GM23338 (cell line): ENCODE measurements at regions not wholly inside any gene's neighbourhood (a gene's known extent, or its start where the extent isn't known, plus 50 kb on each side); places are given as distances from the start of the nearest gene placed in this dataset.

Experiments
- ATAC-seq: fragments of 200-7000 bp; cut with Tn5 transposase; 3 replicates; pipeline ENCODE4 v1.9.1; 2020
- DNase-seq: peaks from one replicate; pipeline ENCODE4 v3.0.0-alpha.2; 2015; ENCODE audit warnings: low spot score
- H2AFZ ChIP-seq: fragments of 200-600 bp; sonication (generic); 2 replicates; pipeline ENCODE4 v1.8.0; 2016; ENCODE audit warnings: antibody characterized with exemption, mild to moderate bottlenecking, moderate library complexity
- H3F3A ChIP-seq: fragments of 200-600 bp; sonication (generic); replicated peaks from 2 replicates; pipeline ENCODE4 v1.8.0; 2017; ENCODE audit warnings: antibody characterized with exemption, mixed run types, low read depth
- H3K27ac ChIP-seq: fragments of 200-600 bp; sonication (generic); 2 replicates; pipeline ENCODE4 v1.6.1; 2016; ENCODE audit warnings: low read depth
- H3K27me3 ChIP-seq: fragments of 200-600 bp; sonication (generic); 2 replicates; pipeline ENCODE4 v1.8.0; 2016; ENCODE audit warnings: mild to moderate bottlenecking, mixed run types, moderate library complexity; ENCODE audit not compliant: insufficient read depth
- H3K36me3 ChIP-seq: fragments of 200-600 bp; sonication (generic); 2 replicates; pipeline ENCODE4 v1.8.0; 2016; ENCODE audit warnings: mild to moderate bottlenecking; ENCODE audit not compliant: insufficient read depth
- H3K4me1 ChIP-seq: fragments of 200-600 bp; sonication (generic); 2 replicates; pipeline ENCODE4 v1.8.0; 2016; ENCODE audit warnings: mild to moderate bottlenecking, moderate library complexity; ENCODE audit not compliant: insufficient read depth
- H3K4me2 ChIP-seq: fragments of 200-600 bp; sonication (generic); 2 replicates; pipeline ENCODE4 v1.7.1; 2017; ENCODE audit warnings: mixed run types
- H3K4me3 ChIP-seq: fragments of 200-600 bp; sonication (generic); 2 replicates; pipeline ENCODE4 v1.6.1; 2016; ENCODE audit warnings: mixed run types
- H3K79me2 ChIP-seq: fragments of 200-600 bp; sonication (generic); replicated peaks from 2 replicates; pipeline ENCODE4 v1.8.0; 2017; ENCODE audit warnings: mild to moderate bottlenecking; ENCODE audit not compliant: insufficient read depth
- H3K9me2 ChIP-seq: fragments of 200-600 bp; sonication (generic); 2 replicates; pipeline ENCODE4 v1.8.0; 2017; ENCODE audit not compliant: insufficient read depth
- H4K20me1 ChIP-seq: fragments of 200-600 bp; sonication (generic); replicated peaks from 2 replicates; pipeline ENCODE4 v1.8.0; 2017; ENCODE audit warnings: mild to moderate bottlenecking; ENCODE audit not compliant: insufficient read depth
- H3K27ac Mint-ChIP-seq: 2 replicates; pipeline ENCODE4 v1.8.0; 2020; ENCODE audit warnings: inconsistent platforms, mild to moderate bottlenecking, moderate library complexity, mixed read lengths
- H3K27me3 Mint-ChIP-seq: 3 replicates; pipeline ENCODE4 v1.8.0; 2022; ENCODE audit warnings: low read depth, mild to moderate bottlenecking, moderate library complexity, mixed read lengths, inconsistent platforms; ENCODE audit not compliant: insufficient read depth, poor library complexity
- H3K36me3 Mint-ChIP-seq: 3 replicates; pipeline ENCODE4 v1.8.0; 2021; ENCODE audit warnings: low read depth, mild to moderate bottlenecking, inconsistent platforms, moderate library complexity, mixed read lengths
- H3K4me1 Mint-ChIP-seq: 3 replicates; pipeline ENCODE4 v1.8.0; 2020; ENCODE audit warnings: mild to moderate bottlenecking, inconsistent platforms, mixed read lengths
- H3K4me3 Mint-ChIP-seq: 3 replicates; pipeline ENCODE4 v1.8.0; 2021; ENCODE audit warnings: moderate library complexity, mild to moderate bottlenecking, inconsistent platforms, mixed read lengths
- H3K9me3 Mint-ChIP-seq: 3 replicates; pipeline ENCODE4 v1.8.0; 2020; ENCODE audit warnings: moderate library complexity, mild to moderate bottlenecking, inconsistent platforms, mixed read lengths
- CREB1 ChIP-seq: fragments of 250-450 bp; sonication (Bioruptor Pico); IDR thresholded peaks from 2 replicates; pipeline ENCODE4 v1.5.0; 2020; ENCODE audit warnings: low read depth, mild to moderate bottlenecking, moderate library complexity
- EZH2 ChIP-seq: fragments of 200-600 bp; sonication (generic); IDR thresholded peaks from one replicate; pipeline ENCODE4 v1.8.0; 2017; ENCODE audit warnings: antibody characterized with exemption, mild to moderate bottlenecking, low read depth; ENCODE audit not compliant: unreplicated experiment
- EZH2phosphoT487 ChIP-seq: fragments of 200-600 bp; sonication (generic); IDR thresholded peaks from one replicate; pipeline ENCODE4 v1.8.1; 2018; ENCODE audit warnings: antibody characterized with exemption; ENCODE audit not compliant: unreplicated experiment
- JUNB ChIP-seq: IDR thresholded peaks from one replicate; pipeline ENCODE4 v1.6.1; 2016; ENCODE audit warnings: antibody characterized with exemption; ENCODE audit not compliant: unreplicated experiment
- NANOG ChIP-seq: IDR thresholded peaks from 2 replicates; pipeline ENCODE4 v1.6.1; 2016; ENCODE audit warnings: antibody characterized with exemption, borderline replicate concordance
- POLR2AphosphoS5 ChIP-seq: IDR thresholded peaks from 2 replicates; pipeline ENCODE4 v1.6.1; 2016; ENCODE audit warnings: antibody characterized with exemption, low read depth
- STAT1 ChIP-seq: IDR thresholded peaks from one replicate; pipeline ENCODE4 v1.6.1; 2016; ENCODE audit warnings: antibody characterized with exemption; ENCODE audit not compliant: unreplicated experiment
- ZNF114 ChIP-seq: fragments of 250-450 bp; sonication (Bioruptor Pico); IDR thresholded peaks from 2 replicates; pipeline ENCODE4 v1.5.0; 2020; ENCODE audit warnings: mild to moderate bottlenecking, moderate library complexity
- ZNF331 ChIP-seq: fragments of 250-450 bp; sonication (Bioruptor Pico); IDR thresholded peaks from 2 replicates; pipeline ENCODE4 v1.5.0; 2020; ENCODE audit warnings: low read depth, mild to moderate bottlenecking, moderate library complexity
- TF ChIP-seq, protein P1 (sequence below), 2 experiments: fragments of 200-600 bp in 1 of 2; sonication (generic) in 1 of 2; conservative IDR thresholded peaks; 2 replicates each; pipeline versions ENCODE4 v1.5.1 to v1.6.1; 2016 to 2017; ENCODE audit warnings: antibody characterized with exemption in 2 of 2, low read depth in 2 of 2, mild to moderate bottlenecking in 2 of 2, moderate library complexity in 1 of 2
- TF ChIP-seq, protein P2 (sequence below): IDR thresholded peaks from 2 replicates; pipeline ENCODE4 v1.6.1; 2016; ENCODE audit warnings: antibody characterized with exemption
- TF ChIP-seq, protein P3 (sequence below): IDR thresholded peaks from one replicate; pipeline ENCODE4 v1.6.1; 2018; ENCODE audit warnings: antibody characterized with exemption; ENCODE audit not compliant: unreplicated experiment
- TF ChIP-seq, protein P4 (sequence below): fragments of 250-450 bp; sonication (Bioruptor Pico); IDR thresholded peaks from 2 replicates; pipeline ENCODE4 v1.5.0; 2020; ENCODE audit warnings: mild to moderate bottlenecking, moderate library complexity

DNA sequence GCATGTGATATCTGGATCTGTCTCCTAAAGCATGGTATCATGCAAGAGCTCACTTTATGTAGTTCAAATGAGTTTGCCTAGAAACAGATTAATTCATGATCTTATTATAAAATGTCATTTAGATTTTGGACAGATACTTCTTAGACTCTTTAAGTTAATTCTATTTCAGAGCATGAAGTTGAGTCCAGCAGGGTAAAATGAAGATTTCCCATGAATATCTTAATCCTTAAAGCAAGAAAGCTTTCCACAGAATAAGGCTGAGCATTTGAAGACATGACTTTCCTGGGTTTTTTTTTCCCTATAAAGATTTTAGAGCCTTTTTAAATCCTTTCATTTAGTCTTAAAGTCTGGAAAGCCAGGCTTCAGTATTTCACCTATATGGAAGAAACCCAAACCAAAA, 556.0 kb upstream of the GJE1 start:
- H3K4me2 ChIP-seq = no peak overlapping the region
- no peaks in the 10 kb centered on the region for H3K4me1 ChIP-seq
- no peaks in the 10 kb centered on the region for H4K20me1 ChIP-seq
- no peaks in the 10 kb centered on the region for H3K36me3 ChIP-seq
- H3K9me2 ChIP-seq = 0 out of 2 replicates have a peak, but pooled peaks cover 3% of the 10 kb centered on the region
- no peaks in the 10 kb centered on the region for H3K27me3 ChIP-seq
- Mint-ChIP-seq H3K27ac (no peak overlapping the region), H3K4me1 (no peaks in the 10 kb centered on the region), H3K27me3 (no peaks in the 10 kb centered on the region), H3K36me3 (peaks cover 4% of the 10 kb centered on the region; the same call in 1 of the 3 replicates), H3K4me3 (no peak overlapping the region), H3K9me3 (peaks cover 7% of the 10 kb centered on the region; the same call in 2 of the 3 replicates)
- H3K79me2 ChIP-seq = no peaks in the 10 kb centered on the region
- no peak overlapping the region for H3K4me3 ChIP-seq
- no peak overlapping the region for H3K27ac ChIP-seq
- no peak for ATAC-seq
- TF ChIP-seq, protein P1, sequence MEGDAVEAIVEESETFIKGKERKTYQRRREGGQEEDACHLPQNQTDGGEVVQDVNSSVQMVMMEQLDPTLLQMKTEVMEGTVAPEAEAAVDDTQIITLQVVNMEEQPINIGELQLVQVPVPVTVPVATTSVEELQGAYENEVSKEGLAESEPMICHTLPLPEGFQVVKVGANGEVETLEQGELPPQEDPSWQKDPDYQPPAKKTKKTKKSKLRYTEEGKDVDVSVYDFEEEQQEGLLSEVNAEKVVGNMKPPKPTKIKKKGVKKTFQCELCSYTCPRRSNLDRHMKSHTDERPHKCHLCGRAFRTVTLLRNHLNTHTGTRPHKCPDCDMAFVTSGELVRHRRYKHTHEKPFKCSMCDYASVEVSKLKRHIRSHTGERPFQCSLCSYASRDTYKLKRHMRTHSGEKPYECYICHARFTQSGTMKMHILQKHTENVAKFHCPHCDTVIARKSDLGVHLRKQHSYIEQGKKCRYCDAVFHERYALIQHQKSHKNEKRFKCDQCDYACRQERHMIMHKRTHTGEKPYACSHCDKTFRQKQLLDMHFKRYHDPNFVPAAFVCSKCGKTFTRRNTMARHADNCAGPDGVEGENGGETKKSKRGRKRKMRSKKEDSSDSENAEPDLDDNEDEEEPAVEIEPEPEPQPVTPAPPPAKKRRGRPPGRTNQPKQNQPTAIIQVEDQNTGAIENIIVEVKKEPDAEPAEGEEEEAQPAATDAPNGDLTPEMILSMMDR (conservative IDR thresholded peaks at IDR 0.05; ENCODE audit: low read depth in 2 of 2) = no peak
- no peak for TF ChIP-seq EZH2phosphoT487
- TF ChIP-seq, protein P2, sequence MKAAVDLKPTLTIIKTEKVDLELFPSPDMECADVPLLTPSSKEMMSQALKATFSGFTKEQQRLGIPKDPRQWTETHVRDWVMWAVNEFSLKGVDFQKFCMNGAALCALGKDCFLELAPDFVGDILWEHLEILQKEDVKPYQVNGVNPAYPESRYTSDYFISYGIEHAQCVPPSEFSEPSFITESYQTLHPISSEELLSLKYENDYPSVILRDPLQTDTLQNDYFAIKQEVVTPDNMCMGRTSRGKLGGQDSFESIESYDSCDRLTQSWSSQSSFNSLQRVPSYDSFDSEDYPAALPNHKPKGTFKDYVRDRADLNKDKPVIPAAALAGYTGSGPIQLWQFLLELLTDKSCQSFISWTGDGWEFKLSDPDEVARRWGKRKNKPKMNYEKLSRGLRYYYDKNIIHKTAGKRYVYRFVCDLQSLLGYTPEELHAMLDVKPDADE = no peak
- no peak for TF ChIP-seq JUNB
- no peak for TF ChIP-seq POLR2AphosphoS5
- no peak for TF ChIP-seq NANOG
- TF ChIP-seq ZNF114 (CRISPR knock-in tag) = no peak
- TF ChIP-seq, protein P3, sequence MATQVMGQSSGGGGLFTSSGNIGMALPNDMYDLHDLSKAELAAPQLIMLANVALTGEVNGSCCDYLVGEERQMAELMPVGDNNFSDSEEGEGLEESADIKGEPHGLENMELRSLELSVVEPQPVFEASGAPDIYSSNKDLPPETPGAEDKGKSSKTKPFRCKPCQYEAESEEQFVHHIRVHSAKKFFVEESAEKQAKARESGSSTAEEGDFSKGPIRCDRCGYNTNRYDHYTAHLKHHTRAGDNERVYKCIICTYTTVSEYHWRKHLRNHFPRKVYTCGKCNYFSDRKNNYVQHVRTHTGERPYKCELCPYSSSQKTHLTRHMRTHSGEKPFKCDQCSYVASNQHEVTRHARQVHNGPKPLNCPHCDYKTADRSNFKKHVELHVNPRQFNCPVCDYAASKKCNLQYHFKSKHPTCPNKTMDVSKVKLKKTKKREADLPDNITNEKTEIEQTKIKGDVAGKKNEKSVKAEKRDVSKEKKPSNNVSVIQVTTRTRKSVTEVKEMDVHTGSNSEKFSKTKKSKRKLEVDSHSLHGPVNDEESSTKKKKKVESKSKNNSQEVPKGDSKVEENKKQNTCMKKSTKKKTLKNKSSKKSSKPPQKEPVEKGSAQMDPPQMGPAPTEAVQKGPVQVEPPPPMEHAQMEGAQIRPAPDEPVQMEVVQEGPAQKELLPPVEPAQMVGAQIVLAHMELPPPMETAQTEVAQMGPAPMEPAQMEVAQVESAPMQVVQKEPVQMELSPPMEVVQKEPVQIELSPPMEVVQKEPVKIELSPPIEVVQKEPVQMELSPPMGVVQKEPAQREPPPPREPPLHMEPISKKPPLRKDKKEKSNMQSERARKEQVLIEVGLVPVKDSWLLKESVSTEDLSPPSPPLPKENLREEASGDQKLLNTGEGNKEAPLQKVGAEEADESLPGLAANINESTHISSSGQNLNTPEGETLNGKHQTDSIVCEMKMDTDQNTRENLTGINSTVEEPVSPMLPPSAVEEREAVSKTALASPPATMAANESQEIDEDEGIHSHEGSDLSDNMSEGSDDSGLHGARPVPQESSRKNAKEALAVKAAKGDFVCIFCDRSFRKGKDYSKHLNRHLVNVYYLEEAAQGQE = no peak
- no peak for TF ChIP-seq STAT1
- no peak for TF ChIP-seq CREB1 (CRISPR knock-in tag)
- TF ChIP-seq, protein P4, sequence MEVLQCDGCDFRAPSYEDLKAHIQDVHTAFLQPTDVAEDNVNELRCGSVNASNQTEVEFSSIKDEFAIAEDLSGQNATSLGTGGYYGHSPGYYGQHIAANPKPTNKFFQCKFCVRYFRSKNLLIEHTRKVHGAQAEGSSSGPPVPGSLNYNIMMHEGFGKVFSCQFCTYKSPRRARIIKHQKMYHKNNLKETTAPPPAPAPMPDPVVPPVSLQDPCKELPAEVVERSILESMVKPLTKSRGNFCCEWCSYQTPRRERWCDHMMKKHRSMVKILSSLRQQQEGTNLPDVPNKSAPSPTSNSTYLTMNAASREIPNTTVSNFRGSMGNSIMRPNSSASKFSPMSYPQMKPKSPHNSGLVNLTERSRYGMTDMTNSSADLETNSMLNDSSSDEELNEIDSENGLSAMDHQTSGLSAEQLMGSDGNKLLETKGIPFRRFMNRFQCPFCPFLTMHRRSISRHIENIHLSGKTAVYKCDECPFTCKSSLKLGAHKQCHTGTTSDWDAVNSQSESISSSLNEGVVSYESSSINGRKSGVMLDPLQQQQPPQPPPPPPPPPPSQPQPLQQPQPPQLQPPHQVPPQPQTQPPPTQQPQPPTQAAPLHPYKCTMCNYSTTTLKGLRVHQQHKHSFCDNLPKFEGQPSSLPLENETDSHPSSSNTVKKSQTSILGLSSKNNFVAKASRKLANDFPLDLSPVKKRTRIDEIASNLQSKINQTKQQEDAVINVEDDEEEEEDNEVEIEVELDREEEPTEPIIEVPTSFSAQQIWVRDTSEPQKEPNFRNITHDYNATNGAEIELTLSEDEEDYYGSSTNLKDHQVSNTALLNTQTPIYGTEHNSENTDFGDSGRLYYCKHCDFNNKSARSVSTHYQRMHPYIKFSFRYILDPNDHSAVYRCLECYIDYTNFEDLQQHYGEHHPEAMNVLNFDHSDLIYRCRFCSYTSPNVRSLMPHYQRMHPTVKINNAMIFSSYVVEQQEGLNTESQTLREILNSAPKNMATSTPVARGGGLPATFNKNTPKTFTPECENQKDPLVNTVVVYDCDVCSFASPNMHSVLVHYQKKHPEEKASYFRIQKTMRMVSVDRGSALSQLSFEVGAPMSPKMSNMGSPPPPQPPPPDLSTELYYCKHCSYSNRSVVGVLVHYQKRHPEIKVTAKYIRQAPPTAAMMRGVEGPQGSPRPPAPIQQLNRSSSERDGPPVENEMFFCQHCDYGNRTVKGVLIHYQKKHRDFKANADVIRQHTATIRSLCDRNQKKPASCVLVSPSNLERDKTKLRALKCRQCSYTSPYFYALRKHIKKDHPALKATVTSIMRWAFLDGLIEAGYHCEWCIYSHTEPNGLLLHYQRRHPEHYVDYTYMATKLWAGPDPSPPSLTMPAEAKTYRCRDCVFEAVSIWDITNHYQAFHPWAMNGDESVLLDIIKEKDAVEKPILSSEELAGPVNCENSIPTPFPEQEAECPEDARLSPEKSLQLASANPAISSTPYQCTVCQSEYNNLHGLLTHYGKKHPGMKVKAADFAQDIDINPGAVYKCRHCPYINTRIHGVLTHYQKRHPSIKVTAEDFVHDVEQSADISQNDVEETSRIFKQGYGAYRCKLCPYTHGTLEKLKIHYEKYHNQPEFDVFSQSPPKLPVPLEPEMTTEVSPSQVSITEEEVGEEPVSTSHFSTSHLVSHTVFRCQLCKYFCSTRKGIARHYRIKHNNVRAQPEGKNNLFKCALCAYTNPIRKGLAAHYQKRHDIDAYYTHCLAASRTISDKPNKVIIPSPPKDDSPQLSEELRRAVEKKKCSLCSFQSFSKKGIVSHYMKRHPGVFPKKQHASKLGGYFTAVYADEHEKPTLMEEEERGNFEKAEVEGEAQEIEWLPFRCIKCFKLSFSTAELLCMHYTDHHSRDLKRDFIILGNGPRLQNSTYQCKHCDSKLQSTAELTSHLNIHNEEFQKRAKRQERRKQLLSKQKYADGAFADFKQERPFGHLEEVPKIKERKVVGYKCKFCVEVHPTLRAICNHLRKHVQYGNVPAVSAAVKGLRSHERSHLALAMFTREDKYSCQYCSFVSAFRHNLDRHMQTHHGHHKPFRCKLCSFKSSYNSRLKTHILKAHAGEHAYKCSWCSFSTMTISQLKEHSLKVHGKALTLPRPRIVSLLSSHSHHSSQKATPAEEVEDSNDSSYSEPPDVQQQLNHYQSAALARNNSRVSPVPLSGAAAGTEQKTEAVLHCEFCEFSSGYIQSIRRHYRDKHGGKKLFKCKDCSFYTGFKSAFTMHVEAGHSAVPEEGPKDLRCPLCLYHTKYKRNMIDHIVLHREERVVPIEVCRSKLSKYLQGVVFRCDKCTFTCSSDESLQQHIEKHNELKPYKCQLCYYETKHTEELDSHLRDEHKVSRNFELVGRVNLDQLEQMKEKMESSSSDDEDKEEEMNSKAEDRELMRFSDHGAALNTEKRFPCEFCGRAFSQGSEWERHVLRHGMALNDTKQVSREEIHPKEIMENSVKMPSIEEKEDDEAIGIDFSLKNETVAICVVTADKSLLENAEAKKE = no peak
- no peak for TF ChIP-seq ZNF331 (CRISPR knock-in tag)
- no peak for TF ChIP-seq EZH2
- no peaks in the 10 kb centered on the region for H3F3A ChIP-seq
- no peak overlapping the region for H2AFZ ChIP-seq
- DNase-seq = no peak
